Body of pancreas (tissue), 4 donors: ENCODE measurements at regions not wholly inside any gene's neighbourhood (a gene's known extent, or its start where the extent isn't known, plus 50 kb on each side); places are given as distances from the start of the nearest gene placed in this dataset.

ENCODE experiments used
- ATAC-seq: fragments of 150-250 bp; one replicate; pipeline ENCODE4 v1.9.1; 2016
- DNase-seq, 4 donors: peaks; one replicate each; pipeline ENCODE4 v3.0.0-alpha.2; 2019
- H3K27ac ChIP-seq, 4 donors: fragments of 200-600 bp; sonication (generic); 1 replicate in 3 of 4; 2 replicates in 1 of 4; pipeline versions ENCODE4 v1.5.1 to v1.6.1; 2016 to 2019; ENCODE audit warnings: mild to moderate bottlenecking in 1 of 4, mixed read lengths in 1 of 4, moderate library complexity in 1 of 4
- H3K27me3 ChIP-seq, 2 donors: fragments of 200-600 bp; sonication (generic); one replicate each; pipeline ENCODE4 v1.6.0; 2016; ENCODE audit warnings: mild to moderate bottlenecking in 1 of 2
- H3K36me3 ChIP-seq, 2 donors: fragments of 200-600 bp; sonication (generic); replicated peaks in 1 of 2; 2 replicates each; pipeline ENCODE4 v1.5.1; 2016; ENCODE audit warnings: low read depth in 2 of 2; ENCODE audit not compliant: insufficient read depth in 1 of 2
- H3K4me1 ChIP-seq: fragments of 200-600 bp; sonication (generic); one replicate; pipeline ENCODE4 v1.6.0; 2016
- H3K4me3 ChIP-seq, 2 donors: fragments of 200-600 bp; sonication (generic); 1 replicate in 1 of 2; 2 replicates in 1 of 2; pipeline ENCODE4 v1.5.1; 2016 to 2019
- H3K9me3 ChIP-seq, 3 donors: fragments of 200-600 bp; sonication (generic); 1 replicate in 2 of 3; 2 replicates in 1 of 3; pipeline ENCODE4 v1.5.1; 2016
- POLR2A ChIP-seq, 3 donors: fragments of 450-650 bp; IDR thresholded peaks; one replicate each; pipeline ENCODE4 v1.6.1; 2016; ENCODE audit warnings: antibody characterized with exemption in 3 of 3, mild to moderate bottlenecking in 2 of 3
- WGBS, 2 donors: methylation state at CpG; one replicate each; pipeline ENCODE4 v1.1.5; 2017; 5-methylcytosine and 5-hydroxymethylcytosine counted together
- intact Hi-C: fragments of 100-400 bp; cut with DNase I; formaldehyde crosslinking; loops from one replicate; pipeline ENCODE4 v1.15.1; 2023
- TF ChIP-seq, protein P1 (sequence below), 7 experiments: fragments of 450-650 bp in 4 of 7; fragments of 200-600 bp in 3 of 7; sonication (generic) in 3 of 7; IDR thresholded peaks; one replicate each; pipeline ENCODE4 v1.5.1; 2016 to 2019; ENCODE audit warnings: antibody characterized with exemption in 7 of 7

DNA sequence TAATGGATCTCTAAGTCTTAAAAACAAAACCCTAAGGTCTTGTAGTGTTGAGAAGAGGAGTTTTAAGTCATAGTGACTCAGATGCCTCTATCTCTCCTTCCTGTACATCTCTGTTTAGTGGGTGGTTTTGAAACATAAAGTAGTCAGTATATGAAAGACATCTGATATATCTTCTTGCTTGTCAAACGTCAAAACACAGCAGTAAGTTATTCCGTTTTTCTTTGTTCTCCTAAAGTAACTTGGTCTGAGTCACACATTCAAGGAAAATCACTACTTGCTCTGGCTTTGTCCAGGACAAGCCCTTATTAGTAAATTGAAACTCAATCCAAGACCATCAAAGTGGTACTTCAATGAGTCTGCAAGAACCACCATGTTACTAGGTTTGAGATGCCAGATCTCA is 1172.5 kb downstream of the BCL11B start:
- intact Hi-C loops: no loop called here
- ATAC-seq (no peak), DNase-seq (no peak)
- no peak overlapping the region for H3K27ac ChIP-seq
- no peak for TF ChIP-seq POLR2A (IDR thresholded peaks at IDR 0.05)
- TF ChIP-seq, protein P1, sequence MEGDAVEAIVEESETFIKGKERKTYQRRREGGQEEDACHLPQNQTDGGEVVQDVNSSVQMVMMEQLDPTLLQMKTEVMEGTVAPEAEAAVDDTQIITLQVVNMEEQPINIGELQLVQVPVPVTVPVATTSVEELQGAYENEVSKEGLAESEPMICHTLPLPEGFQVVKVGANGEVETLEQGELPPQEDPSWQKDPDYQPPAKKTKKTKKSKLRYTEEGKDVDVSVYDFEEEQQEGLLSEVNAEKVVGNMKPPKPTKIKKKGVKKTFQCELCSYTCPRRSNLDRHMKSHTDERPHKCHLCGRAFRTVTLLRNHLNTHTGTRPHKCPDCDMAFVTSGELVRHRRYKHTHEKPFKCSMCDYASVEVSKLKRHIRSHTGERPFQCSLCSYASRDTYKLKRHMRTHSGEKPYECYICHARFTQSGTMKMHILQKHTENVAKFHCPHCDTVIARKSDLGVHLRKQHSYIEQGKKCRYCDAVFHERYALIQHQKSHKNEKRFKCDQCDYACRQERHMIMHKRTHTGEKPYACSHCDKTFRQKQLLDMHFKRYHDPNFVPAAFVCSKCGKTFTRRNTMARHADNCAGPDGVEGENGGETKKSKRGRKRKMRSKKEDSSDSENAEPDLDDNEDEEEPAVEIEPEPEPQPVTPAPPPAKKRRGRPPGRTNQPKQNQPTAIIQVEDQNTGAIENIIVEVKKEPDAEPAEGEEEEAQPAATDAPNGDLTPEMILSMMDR (IDR thresholded peaks at IDR 0.05): no peak
- 52 to 66% methylated on average over 2 of the region's 2 CpGs for WGBS, 2 donors
- H3K4me1 ChIP-seq: no peaks in the 10 kb centered on the region
- no peak overlapping the region for H3K4me3 ChIP-seq
- H3K27me3 ChIP-seq: no peaks in the 10 kb centered on the region
- no peaks in the 10 kb centered on the region for H3K36me3 ChIP-seq
- H3K9me3 ChIP-seq: no peaks in the 10 kb centered on the region

DNA sequence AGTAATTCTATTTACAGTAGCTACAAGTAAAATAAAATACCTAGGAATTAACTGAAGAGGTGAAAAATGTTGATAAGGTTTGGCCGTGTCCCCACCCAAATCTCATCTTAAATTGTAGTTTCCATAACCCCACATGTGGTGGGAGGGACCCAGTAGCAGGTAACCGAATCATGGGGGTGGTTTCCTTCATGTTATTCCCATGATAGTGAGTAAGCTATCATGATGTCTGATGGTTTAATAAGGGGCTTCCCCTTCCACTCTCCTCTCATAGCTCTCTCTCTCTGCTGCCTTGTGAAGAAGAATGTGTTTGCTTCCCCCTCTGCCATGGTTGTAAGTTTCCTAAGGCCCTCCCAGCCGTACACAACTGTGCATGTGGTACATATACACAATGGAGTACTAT is 1170.7 kb downstream of the BCL11B start:
- Histone ChIP-seq H3K36me3 (no peaks in the 10 kb centered on the region), H3K27ac (no peak overlapping the region), H3K4me3 (no peak overlapping the region), H3K4me1 (no peaks in the 10 kb centered on the region), H3K27me3 (no peaks in the 10 kb centered on the region), H3K9me3 (no peaks in the 10 kb centered on the region)
- ATAC-seq (no peak), DNase-seq (no peak)
- intact Hi-C loops: no loop called here
- WGBS, 2 donors: 48 to 50% methylated on average over 3 of the region's 3 CpGs
- TF ChIP-seq POLR2A (IDR thresholded peaks at IDR 0.05): no peak
- TF ChIP-seq, protein P1 (IDR thresholded peaks at IDR 0.05): no peak

DNA sequence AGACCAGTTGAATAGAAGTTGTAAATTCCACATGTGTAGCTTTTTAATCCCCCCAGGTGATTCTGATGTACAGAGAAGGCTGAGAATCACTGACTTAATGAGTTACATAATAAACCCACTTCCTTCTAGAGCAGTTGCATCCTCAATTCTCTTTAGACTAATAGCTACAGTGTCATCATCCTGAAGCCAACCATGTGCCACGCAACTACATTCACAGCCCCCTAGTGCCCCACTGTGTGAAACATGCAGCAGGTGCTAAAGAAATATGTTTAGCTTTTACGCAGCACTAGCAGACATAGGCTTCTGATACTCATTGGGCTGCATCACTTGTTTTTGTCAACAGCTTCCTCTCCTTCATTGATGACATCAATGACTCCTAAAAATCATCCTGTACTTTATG is 1168.3 kb downstream of the BCL11B start:
- Histone ChIP-seq H3K9me3 (no peaks in the 10 kb centered on the region), H3K27me3 (no peaks in the 10 kb centered on the region), H3K27ac (no peak overlapping the region), H3K4me1 (no peaks in the 10 kb centered on the region), H3K36me3 (no peaks in the 10 kb centered on the region), H3K4me3 (no peak overlapping the region)
- 69 to 79% methylated on average over 2 of the region's 2 CpGs for WGBS, 2 donors
- no peak for ATAC-seq
- no peak for DNase-seq
- intact Hi-C loops: no loop called here
- TF ChIP-seq POLR2A (IDR thresholded peaks at IDR 0.05): no peak
- TF ChIP-seq, protein P1 (IDR thresholded peaks at IDR 0.05): no peak

DNA sequence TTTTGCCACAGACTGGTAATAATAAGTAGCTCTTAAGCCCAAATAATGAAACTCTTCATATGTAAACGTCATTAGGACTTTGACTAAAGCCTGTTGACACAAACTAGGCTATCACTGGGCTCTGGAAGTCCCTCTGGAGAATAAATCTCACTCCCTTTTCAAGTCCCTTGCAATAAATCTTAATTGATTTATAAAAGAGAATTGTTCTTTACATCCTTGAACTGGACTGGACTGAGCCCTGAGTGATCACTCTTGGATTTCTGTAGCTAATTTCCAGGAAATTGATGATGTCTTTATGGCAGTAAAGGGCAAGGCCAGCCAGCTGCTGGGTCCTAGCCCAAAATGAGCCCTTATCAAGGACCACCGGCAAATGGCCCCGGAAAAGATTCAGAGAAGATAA is 1162.7 kb downstream of the BCL11B start:
- WGBS, 2 donors: 39 to 45% methylated on average over 3 of the region's 3 CpGs
- no peaks in the 10 kb centered on the region for H3K36me3 ChIP-seq
- intact Hi-C loops: no loop called here
- H3K27ac ChIP-seq: no peak overlapping the region
- H3K4me3 ChIP-seq: no peak overlapping the region
- TF ChIP-seq, protein P1 (IDR thresholded peaks at IDR 0.05): no peak
- no peak for TF ChIP-seq POLR2A (IDR thresholded peaks at IDR 0.05)
- ATAC-seq (no peak), DNase-seq (no peak)
- no peaks in the 10 kb centered on the region for H3K9me3 ChIP-seq
- H3K4me1 ChIP-seq: no peaks in the 10 kb centered on the region
- no peaks in the 10 kb centered on the region for H3K27me3 ChIP-seq

DNA sequence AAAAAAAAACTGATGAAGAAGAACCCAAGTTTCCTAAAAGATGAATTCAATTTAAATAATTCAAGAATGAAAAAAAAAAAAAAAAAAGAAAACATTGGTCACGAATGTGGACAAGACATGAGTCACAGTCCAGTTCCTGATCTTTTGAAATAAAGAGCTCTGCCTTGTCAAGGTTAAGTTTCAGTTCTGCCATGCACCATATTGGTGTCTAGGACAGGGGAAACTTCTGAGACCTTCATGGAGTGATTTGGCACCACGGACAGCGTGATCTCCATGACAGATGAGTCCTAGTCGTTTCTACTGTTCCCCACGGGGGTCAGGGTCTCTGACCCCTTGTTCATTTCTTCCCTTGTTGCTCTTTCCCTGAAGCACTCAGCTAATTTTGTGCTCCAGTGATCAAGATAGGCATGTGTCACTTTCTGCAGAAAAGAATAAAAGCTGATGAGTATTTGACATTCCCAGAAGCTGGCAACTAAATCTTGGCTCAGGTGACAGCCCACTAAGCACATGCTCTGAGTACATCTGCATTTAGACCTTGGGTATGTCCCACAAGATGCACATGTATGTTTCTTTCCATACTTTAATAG is 1159.7 kb downstream of the BCL11B start:
- H3K27me3 ChIP-seq: no peaks in the 10 kb centered on the region
- no peaks in the 10 kb centered on the region for H3K4me1 ChIP-seq
- H3K36me3 ChIP-seq: no peaks in the 10 kb centered on the region
- TF ChIP-seq, protein P1 (IDR thresholded peaks at IDR 0.05): no peak
- TF ChIP-seq POLR2A (IDR thresholded peaks at IDR 0.05): no peak
- no peak overlapping the region for H3K27ac ChIP-seq
- no peak for ATAC-seq
- no peak overlapping the region for H3K4me3 ChIP-seq
- DNase-seq: no peak
- H3K9me3 ChIP-seq: no peaks in the 10 kb centered on the region
- 41 to 51% methylated on average over 5 of the region's 5 CpGs for WGBS, 2 donors
- intact Hi-C loops: no loop called here
